ENCODE measurements at regions not wholly inside any gene's neighbourhood (a gene's known extent, or its start where the extent isn't known, plus 50 kb on each side); places are given as distances from the start of the nearest gene placed in this dataset.
"Not testable (repeated sequence)": the region's sequence is repeated elsewhere in the genome, so short reads cannot be mapped to it uniquely, and the experiment has no call there.

- Histone ChIP-seq H3K9ac (ENCODE audit: low read depth, low read length) (no peak overlapping the region), H3K27ac (ENCODE audit: low read depth, low read length) (no peak overlapping the region), H3K36me3 (ENCODE audit: insufficient read depth, low read length) (no peaks in the 10 kb centered on the region), H3K9me3 (ENCODE audit: insufficient read depth, low read depth, low read length) (peaks cover 91% of the 10 kb centered on the region), H3K27me3 (ENCODE audit: insufficient read depth, low read length) (no peaks in the 10 kb centered on the region), H3K4me1 (ENCODE audit: insufficient read depth, low read length) (no peaks in the 10 kb centered on the region), H3K4me3 (ENCODE audit: low read length) (no peak overlapping the region)
- WGBS, result 68% methylated on average over 3 of the region's 4 CpGs
Measured at GRCh38 chr14:106062502-106063272, 536.3 kb downstream of the TMEM121 start.

GRCh38 chr14:106067935-106068334 lies 541.6 kb downstream of the TMEM121 start:
- WGBS, result 100% methylated on average over 2 of the region's 2 CpGs
- Histone ChIP-seq H3K36me3 (ENCODE audit: insufficient read depth, low read length) (no peaks in the 10 kb centered on the region), H3K9me3 (ENCODE audit: insufficient read depth, low read depth, low read length) (peaks cover 93% of the 10 kb centered on the region), H3K4me1 (ENCODE audit: insufficient read depth, low read length) (no peaks in the 10 kb centered on the region), H3K27me3 (ENCODE audit: insufficient read depth, low read length) (no peaks in the 10 kb centered on the region), H3K9ac (ENCODE audit: low read depth, low read length) (no peak overlapping the region), H3K27ac (ENCODE audit: low read depth, low read length) (no peak overlapping the region), H3K4me3 (ENCODE audit: low read length) (no peak overlapping the region)

- Histone ChIP-seq H3K27me3 (ENCODE audit: insufficient read depth, low read length) (no peaks in the 10 kb centered on the region), H3K4me1 (ENCODE audit: insufficient read depth, low read length) (no peaks in the 10 kb centered on the region), H3K9ac (ENCODE audit: low read depth, low read length) (no peak overlapping the region), H3K9me3 (ENCODE audit: insufficient read depth, low read depth, low read length) (peaks cover 87% of the 10 kb centered on the region), H3K4me3 (ENCODE audit: low read length) (no peak overlapping the region), H3K36me3 (ENCODE audit: insufficient read depth, low read length) (no peaks in the 10 kb centered on the region), H3K27ac (ENCODE audit: low read depth, low read length) (no peak overlapping the region)
- 67% methylated on average over 2 of the region's 3 CpGs for WGBS
Measured at GRCh38 chr14:106069804-106070625, 543.6 kb downstream of the TMEM121 start.

GRCh38 chr14:106080922-106081321 lies 554.5 kb downstream of the TMEM121 start:
- no peaks in the 10 kb centered on the region for H3K4me1 ChIP-seq (ENCODE audit: insufficient read depth, low read length)
- WGBS, result no CpG with 5 or more reads among the region's 4 CpGs
- no peak overlapping the region for H3K27ac ChIP-seq (ENCODE audit: low read depth, low read length)
- no peaks in the 10 kb centered on the region for H3K27me3 ChIP-seq (ENCODE audit: insufficient read depth, low read length)
- no peak overlapping the region for H3K4me3 ChIP-seq (ENCODE audit: low read length)
- no peaks in the 10 kb centered on the region for H3K36me3 ChIP-seq (ENCODE audit: insufficient read depth, low read length)
- no peak overlapping the region for H3K9ac ChIP-seq (ENCODE audit: low read depth, low read length)
- no peaks in the 10 kb centered on the region for H3K9me3 ChIP-seq (ENCODE audit: insufficient read depth, low read depth, low read length)

GRCh38 chr14:106081721-106082120 lies 555.3 kb downstream of the TMEM121 start:
- not testable (repeated sequence) for H3K9me3 ChIP-seq (ENCODE audit: insufficient read depth, low read depth, low read length)

GRCh38 chr14:106083082-106083481 lies 556.7 kb downstream of the TMEM121 start:
- no peaks in the 10 kb centered on the region for H3K27me3 ChIP-seq (ENCODE audit: insufficient read depth, low read length)
- H3K36me3 ChIP-seq (ENCODE audit: insufficient read depth, low read length), result no peaks in the 10 kb centered on the region
- no peaks in the 10 kb centered on the region for H3K4me1 ChIP-seq (ENCODE audit: insufficient read depth, low read length)
- H3K9me3 ChIP-seq (ENCODE audit: insufficient read depth, low read depth, low read length), result no peaks in the 10 kb centered on the region
- no peak overlapping the region for H3K4me3 ChIP-seq (ENCODE audit: low read length)
- no peak overlapping the region for H3K9ac ChIP-seq (ENCODE audit: low read depth, low read length)
- H3K27ac ChIP-seq (ENCODE audit: low read depth, low read length), result no peak overlapping the region
- no CpG with 5 or more reads among the region's 2 CpGs for WGBS

More at GRCh38 chr14:106081721-106082120, 555.3 kb downstream of the TMEM121 start:
- H3K4me3 ChIP-seq (ENCODE audit: low read length); H3K27ac ChIP-seq (ENCODE audit: low read depth, low read length); H3K4me1 ChIP-seq (ENCODE audit: insufficient read depth, low read length); H3K36me3 ChIP-seq (ENCODE audit: insufficient read depth, low read length); H3K27me3 ChIP-seq (ENCODE audit: insufficient read depth, low read length); H3K9ac ChIP-seq (ENCODE audit: low read depth, low read length): not testable (repeated sequence)
- WGBS, result no CpG with 5 or more reads among the region's 6 CpGs

- H3K9me3 ChIP-seq (ENCODE audit: insufficient read depth, low read depth, low read length), result no peaks in the 10 kb centered on the region
- H3K9ac ChIP-seq (ENCODE audit: low read depth, low read length), result no peak overlapping the region
- no CpG with 5 or more reads among the region's 8 CpGs for WGBS
- no peak overlapping the region for H3K27ac ChIP-seq (ENCODE audit: low read depth, low read length)
- H3K36me3 ChIP-seq (ENCODE audit: insufficient read depth, low read length), result no peaks in the 10 kb centered on the region
- no peaks in the 10 kb centered on the region for H3K27me3 ChIP-seq (ENCODE audit: insufficient read depth, low read length)
- H3K4me3 ChIP-seq (ENCODE audit: low read length), result no peak overlapping the region
- no peaks in the 10 kb centered on the region for H3K4me1 ChIP-seq (ENCODE audit: insufficient read depth, low read length)
Measured at GRCh38 chr14:106087837-106088236, 561.5 kb downstream of the TMEM121 start.

GRCh38 chr14:106088860-106089259 lies 562.5 kb downstream of the TMEM121 start:
- not testable (repeated sequence) for H3K27ac ChIP-seq (ENCODE audit: low read depth, low read length); H3K4me3 ChIP-seq (ENCODE audit: low read length); H3K4me1 ChIP-seq (ENCODE audit: insufficient read depth, low read length); H3K36me3 ChIP-seq (ENCODE audit: insufficient read depth, low read length); H3K9me3 ChIP-seq (ENCODE audit: insufficient read depth, low read depth, low read length); H3K27me3 ChIP-seq (ENCODE audit: insufficient read depth, low read length); H3K9ac ChIP-seq (ENCODE audit: low read depth, low read length)
- no CpG with 5 or more reads among the region's 3 CpGs for WGBS

- H3K9me3 ChIP-seq (ENCODE audit: insufficient read depth, low read depth, low read length), result no peaks in the 10 kb centered on the region
- H3K4me1 ChIP-seq (ENCODE audit: insufficient read depth, low read length), result no peaks in the 10 kb centered on the region
- no peaks in the 10 kb centered on the region for H3K36me3 ChIP-seq (ENCODE audit: insufficient read depth, low read length)
- no CpG with 5 or more reads among the region's 11 CpGs for WGBS
- H3K27me3 ChIP-seq (ENCODE audit: insufficient read depth, low read length), result no peaks in the 10 kb centered on the region
- no peak overlapping the region for H3K4me3 ChIP-seq (ENCODE audit: low read length)
- no peak overlapping the region for H3K27ac ChIP-seq (ENCODE audit: low read depth, low read length)
- no peak overlapping the region for H3K9ac ChIP-seq (ENCODE audit: low read depth, low read length)
Measured at GRCh38 chr14:106094654-106095189, 568.3 kb downstream of the TMEM121 start.

GRCh38 chr14:106107703-106108102 lies 581.3 kb downstream of the TMEM121 start:
- no peaks in the 10 kb centered on the region for H3K27me3 ChIP-seq (ENCODE audit: insufficient read depth, low read length)
- no CpG with 5 or more reads among the region's 7 CpGs for WGBS
- no peaks in the 10 kb centered on the region for H3K36me3 ChIP-seq (ENCODE audit: insufficient read depth, low read length)
- H3K4me1 ChIP-seq (ENCODE audit: insufficient read depth, low read length), result no peaks in the 10 kb centered on the region
- no peak overlapping the region for H3K9ac ChIP-seq (ENCODE audit: low read depth, low read length)
- no peak overlapping the region for H3K27ac ChIP-seq (ENCODE audit: low read depth, low read length)
- no peak overlapping the region for H3K4me3 ChIP-seq (ENCODE audit: low read length)
- H3K9me3 ChIP-seq (ENCODE audit: insufficient read depth, low read depth, low read length), result no peaks in the 10 kb centered on the region

- Histone ChIP-seq H3K27me3 (ENCODE audit: insufficient read depth, low read length) (no peaks in the 10 kb centered on the region), H3K4me1 (ENCODE audit: insufficient read depth, low read length) (no peaks in the 10 kb centered on the region), H3K9ac (ENCODE audit: low read depth, low read length) (no peak overlapping the region), H3K9me3 (ENCODE audit: insufficient read depth, low read depth, low read length) (no peaks in the 10 kb centered on the region), H3K27ac (ENCODE audit: low read depth, low read length) (no peak overlapping the region), H3K4me3 (ENCODE audit: low read length) (no peak overlapping the region), H3K36me3 (ENCODE audit: insufficient read depth, low read length) (no peaks in the 10 kb centered on the region)
- no CpG with 5 or more reads among the region's 1 CpG for WGBS
Measured at GRCh38 chr14:106109337-106109736, 583.0 kb downstream of the TMEM121 start.

Data from HUES64 (cell line).